Eye (tissue), 1 donor: ENCODE measurements at regions not wholly inside any gene's neighbourhood (a gene's known extent, or its start where the extent isn't known, plus 50 kb on each side); places are given as distances from the start of the nearest gene placed in this dataset.

Experiments
- DNase-seq: peaks from one replicate; pipeline ENCODE4 v3.0.0-alpha.2; 2015

DNA sequence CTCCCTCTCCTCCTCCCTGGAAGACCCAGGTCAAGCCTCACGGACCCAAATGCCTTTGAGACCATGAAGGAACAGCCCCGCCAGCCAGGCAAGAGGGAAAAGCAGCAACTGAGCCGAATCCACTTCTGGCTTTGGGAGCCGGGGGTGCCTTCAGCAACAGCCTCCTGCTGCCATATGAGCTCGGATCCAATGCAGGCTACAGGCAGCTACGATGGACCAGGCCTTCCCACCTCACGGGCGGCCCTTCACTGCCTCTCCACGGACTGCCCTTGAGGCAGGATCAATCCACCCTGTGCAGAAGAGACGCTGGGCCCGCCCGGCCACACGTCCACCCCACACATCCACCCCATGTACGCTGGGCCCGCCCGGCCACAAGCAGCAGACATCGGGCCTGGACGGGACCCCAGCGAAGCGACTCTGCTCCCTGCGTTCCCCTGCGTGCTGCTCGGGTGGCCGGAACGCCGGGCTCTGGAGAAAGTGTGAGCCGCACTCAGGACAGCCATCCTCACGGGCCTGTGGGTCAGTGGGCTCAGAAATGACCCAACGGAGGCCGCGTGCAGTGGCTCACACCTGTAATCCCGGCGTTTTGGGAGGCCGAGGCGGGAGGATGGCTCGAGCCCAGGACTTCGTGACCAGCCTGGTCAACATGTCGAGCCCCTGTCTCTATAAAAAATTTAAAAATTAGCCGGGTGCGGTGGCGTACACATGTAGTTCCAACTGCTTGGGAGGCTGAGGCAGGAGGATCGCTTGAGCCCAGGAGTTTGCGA lies 82.0 kb downstream of the FOXL3 start:
- DNase-seq: no peak

DNA sequence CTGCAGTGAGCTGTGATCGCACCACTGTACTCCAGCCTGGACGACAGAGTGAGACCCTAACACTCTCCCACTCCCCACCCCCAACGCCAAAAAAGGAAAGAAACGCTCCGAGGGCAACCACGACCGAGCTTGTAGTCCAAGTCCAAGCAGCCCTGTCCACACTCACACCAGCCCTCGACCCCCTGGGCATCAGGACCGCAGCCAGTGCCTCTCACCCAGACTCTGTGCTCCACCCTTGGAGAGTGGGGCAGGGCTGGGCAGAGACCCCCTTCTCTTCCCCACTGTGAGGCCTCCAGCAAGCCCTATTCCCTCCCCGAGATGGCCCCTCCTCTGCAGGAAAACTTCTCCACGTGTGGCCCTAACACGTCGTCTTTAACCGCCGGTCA lies 82.6 kb downstream of the FOXL3 start:
- DNase-seq: no peak

DNA sequence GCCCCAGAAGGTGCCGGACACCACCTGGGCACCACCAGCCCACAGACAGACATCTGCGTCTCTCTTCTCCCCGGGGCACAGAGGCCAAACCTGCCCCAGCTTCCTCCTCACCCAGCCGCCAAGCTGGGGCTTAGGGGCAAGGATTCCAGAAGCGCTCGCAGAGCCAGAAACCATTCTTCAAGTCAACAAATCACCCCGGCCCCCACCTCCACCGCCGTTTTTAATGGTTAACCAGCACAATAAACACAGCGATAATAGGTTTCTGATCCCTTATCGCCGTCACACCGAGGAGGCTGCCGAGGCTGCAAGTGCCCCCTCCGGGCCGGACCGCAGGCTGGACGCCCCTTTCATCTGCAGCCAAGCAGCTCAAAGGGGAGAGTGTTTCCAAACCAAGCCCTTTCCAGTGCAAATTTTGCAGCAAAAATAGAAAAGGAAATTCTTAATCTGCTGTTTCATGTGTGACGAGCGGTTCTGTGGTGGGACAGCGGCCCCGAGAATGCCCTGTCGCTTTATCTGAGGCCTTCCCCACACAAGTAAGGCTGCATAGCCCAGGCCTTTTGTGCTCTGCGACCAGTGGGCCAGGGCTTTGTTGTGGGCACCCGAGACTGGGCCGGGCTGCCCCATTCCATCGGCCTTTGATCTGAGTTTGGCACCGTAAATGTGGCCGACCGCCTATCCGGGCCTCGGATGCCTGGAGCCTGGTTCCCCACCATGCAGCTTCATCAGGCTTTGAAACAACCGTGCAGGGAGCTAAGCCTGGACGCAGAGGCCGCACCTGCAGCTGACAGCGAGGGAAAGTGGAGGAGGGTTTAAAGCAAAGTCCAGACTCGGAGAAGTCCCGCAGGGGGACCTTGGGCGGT lies 83.2 kb downstream of the FOXL3 start:
- DNase-seq: peak; percentile 39

GRCh38 chr7:373818-374705 lies 84.1 kb downstream of the FOXL3 start:
- DNase-seq: no peak

GRCh38 chr7:374706-375311 lies 84.8 kb downstream of the FOXL3 start:
- no peak for DNase-seq

- no peak for DNase-seq
Measured at GRCh38 chr7:375321-375831, 85.4 kb downstream of the FOXL3 start.

- DNase-seq: no peak
Measured at GRCh38 chr7:375901-376305, 85.9 kb downstream of the FOXL3 start.

DNA sequence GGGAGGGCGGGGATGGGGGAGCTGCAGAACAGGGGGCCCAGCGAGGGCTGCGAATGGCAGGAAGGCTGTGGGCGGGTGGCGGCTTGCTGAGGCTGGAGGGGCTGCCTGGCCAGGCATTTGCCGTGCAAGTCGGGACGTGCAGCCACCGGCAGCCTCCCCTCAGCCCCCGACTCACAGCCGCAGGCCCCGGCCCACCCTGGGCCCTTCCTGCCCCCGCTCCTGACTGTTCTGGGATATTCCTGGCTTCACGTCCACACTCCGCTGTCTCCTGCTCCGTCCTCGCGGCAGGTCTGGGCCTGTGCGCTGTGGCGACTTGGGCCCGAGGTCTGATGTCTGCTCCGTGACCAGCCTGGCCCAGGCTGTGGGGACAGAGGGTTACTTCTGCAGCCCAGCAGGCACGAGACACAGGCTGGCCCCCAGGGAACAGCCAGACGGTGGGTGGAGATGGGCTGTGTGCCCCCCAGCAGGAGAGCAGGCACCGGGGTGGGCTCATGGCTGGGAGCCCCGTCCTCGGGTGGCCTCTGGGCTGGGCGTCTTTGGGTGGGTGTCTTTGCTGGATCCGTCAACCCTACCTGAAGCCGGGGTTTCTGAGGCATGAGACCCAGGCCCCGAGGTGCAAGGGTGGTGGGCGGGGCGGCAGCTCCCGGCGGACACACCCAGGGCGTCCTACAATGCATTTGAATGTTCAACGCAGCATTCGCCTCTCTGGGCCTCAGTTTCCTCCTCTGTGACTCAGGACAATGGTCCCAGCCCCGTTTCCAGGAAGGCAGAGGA lies 86.5 kb downstream of the FOXL3 start:
- DNase-seq: peak; percentile 54

DNA sequence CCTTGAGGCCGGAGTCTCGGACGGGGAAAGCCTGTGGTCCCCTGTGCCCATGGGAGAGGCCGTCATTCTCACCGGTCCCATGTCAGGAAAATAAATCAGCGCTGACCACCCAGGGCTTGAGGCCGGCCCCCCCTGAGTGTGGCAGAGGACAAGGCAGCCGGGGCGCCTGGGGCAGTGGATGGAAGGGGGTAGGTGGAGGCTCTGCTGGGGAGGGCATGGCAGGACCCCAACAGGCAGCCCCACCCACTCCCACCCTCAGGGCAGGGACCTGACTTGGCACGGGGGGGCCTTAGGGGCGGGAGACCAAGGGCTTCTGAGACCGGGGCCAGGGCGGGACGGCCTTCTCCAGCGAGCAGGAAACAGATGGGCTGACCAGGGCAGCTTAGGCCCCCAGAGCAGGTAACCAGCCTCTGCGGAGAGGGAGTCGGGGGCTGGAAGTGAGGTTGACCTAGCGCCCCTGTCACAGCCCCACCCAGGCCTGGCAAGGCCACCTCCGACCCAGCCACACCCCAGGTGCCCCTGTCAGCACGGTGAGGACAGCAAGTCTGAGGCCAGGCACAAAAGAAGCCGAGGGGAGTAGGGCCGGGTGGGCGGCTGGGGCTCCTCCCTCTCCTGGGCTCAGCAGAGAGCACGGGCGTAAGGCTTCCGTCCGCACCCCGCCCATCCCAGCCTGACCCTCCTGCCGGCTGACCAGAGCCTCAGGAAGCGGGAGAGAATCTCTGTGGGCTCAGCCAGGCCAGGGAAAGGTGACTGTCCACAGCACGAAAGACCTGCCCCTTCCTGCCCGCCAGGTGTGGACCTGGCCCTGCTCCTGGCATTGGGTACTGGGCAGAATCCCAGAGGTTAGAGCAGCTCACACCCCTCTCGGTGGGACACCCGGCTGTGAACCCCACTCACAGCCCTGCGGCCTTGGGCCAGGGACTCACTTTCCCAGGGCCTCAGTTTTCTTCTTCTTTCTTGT lies 87.4 kb downstream of the FOXL3 start:
- no peak for DNase-seq

- DNase-seq: no peak
Measured at GRCh38 chr7:378041-378420, 88.1 kb downstream of the FOXL3 start.

GRCh38 chr7:378551-379455 lies 88.8 kb downstream of the FOXL3 start:
- no peak for DNase-seq

DNA sequence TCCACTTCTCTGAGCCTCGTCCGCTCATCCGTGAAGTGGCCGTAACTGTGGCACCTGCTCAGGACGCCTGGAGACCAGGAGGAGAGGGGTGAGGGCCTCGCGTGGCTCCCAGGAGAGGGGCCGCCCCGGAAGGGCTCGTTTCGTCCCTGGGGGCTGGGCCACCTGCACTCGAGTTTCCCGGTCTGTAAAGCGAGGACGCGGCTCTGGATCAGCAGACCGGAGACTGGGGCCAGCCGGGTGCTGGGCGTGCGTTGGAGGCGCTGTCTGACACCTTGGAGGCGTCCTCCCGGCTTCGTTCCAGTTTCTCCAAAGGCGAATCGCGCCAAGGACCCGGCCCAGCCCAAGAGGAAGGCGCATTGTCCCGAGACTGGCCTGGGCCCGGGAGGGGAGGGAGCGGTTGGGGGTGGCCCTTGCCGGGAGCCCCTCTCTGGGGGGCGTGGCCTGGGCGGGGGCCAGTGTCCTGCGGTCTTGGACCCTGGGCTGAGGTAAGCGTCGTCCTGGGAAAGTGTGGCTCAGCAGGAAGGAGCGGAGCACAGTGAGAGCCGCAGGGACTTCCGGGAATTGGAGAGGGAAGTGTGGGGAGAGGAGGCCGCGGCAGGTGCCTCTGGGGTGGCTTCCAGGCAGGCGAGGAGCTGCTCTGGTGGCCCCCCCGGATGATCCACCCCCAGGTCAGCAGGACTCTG lies 89.6 kb downstream of the FOXL3 start:
- peak; percentile 58 for DNase-seq

DNA sequence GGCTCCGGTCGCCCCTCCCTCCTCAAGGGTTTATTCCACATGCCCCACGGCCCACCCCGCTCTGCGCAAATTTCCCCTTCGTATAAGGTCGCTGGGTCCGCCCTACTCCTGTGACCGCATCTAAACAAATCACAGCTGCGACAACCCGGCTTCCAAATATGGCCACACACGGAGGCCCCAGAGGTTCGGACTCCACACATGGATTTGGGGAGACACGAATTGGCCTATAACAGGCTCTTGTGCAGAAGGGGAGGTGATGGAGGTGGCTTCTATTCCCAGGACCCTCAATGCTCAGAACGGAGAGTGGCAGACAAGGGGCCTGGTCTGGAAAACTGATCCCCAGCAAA lies 90.1 kb downstream of the FOXL3 start:
- DNase-seq: peak; percentile 61

DNA sequence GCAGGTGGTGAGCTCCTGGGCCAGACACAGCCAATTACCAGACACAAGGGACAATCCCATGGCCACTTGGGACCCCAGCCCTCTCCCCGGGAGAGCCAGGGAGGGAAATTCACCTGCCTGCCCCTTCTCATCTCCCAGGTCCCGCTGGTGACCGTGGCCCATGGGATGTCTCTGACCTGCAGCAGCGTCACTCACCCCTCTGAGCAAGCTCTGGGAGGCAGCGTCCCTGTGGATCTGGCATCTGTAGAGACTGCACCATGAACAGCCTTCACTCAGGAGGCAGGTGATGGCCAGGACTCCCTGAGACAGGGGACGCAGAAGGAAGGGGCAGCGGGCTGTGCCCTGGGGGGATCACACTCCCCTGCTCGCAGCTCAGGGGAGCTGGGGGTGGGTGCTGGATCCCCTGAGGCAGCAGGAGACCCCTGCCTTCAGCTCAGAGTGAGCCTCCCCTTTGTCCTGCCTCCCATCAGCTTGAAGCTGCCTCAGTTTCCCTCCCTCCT lies 90.8 kb downstream of the FOXL3 start:
- no peak for DNase-seq

DNA sequence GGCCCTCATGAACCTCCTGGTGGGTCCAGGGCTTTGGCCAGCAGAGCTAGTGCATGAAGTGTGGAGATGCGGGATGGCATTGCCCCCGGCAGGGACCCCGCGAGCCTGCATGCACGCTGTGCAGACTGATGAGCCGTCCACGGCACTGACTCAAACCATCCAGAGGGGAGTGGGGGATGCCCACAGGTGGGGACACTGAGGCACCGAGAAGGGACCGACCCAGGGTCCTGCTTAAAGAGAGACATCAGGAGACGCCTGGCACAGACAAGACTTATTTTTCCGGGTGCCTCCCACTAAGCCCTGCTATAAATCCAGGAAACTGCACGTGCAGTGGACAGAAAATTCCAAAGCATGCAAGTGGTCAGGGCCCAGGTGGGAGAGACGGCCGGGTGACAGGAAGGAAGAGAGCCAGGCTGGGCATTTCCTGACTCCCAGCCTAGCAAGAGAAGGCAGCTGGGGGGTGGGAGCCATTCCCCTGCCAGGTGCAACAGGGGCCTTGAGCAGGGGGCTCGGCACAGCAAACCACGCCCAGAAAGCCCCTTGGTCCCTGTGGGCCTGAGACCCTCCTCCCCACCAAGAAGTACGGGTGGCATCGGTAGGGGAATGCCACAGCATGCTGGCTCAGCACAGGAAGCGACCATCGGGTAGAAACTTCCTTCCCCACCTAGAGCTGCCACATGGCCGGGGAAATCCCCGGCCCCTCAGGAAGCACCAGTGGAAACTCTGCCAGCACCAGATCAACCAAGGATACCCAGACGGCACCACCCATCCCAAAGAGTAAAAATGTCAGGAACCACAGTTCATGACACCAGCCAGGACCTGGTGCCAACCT lies 91.5 kb downstream of the FOXL3 start:
- no peak for DNase-seq

- no peak for DNase-seq
Measured at GRCh38 chr7:382043-382400, 92.1 kb downstream of the FOXL3 start.

- DNase-seq: no peak
Measured at GRCh38 chr7:386385-386784, 96.4 kb downstream of the FOXL3 start.
